ENCODE measurements at regions not wholly inside any gene's neighbourhood (a gene's known extent, or its start where the extent isn't known, plus 50 kb on each side); places are given as distances from the start of the nearest gene placed in this dataset.

DNA sequence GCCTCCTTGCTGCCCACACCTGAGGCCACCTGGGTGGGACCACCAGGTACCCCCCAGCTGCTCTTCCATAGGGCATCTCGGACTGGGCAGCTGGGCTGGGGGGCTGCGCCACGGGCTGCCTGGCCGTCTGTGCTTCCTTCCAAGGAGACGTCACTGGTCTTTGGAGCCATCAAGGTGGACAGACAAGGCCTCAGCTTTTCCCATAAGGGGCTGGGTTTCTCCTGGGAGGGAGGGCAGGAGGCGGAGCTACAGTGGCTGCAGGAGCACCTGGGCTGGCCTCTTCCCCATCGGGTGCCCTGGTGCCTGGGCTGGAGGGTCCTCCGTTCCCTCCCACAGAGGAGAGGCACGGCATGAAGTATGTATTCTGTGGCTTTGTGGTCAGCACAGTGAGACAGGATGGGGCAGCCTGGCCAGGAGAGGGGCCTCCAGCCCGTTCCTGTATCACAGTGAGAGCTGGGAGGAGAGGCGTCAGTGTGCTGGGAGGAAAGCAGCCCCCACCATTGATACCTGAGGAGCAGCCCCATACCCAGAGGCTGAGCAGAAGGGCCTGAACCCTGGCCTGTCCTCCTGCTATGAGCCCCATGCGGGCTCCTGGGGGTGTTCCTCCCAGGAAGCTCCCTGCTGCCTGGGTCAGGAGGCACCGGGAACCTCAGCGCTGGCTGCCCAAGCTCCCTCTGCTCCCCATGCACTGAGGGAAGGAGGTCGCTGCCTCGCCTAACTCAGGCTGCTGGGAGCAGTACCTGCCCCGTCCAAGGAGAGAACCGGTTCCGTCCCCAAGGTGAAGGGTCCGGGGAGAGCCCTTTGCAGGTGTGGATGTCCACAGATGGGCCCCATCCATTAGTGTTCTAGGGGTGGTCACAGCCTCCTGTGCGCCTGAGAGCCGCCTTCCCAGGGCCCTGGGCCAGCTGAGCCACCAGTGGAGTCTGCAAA lies 1075.0 kb downstream of the BRD1 start:
- DNase-seq (ENCODE audit: low spot score) (peak; percentile 34), FAIRE-seq (no peak)

DNA sequence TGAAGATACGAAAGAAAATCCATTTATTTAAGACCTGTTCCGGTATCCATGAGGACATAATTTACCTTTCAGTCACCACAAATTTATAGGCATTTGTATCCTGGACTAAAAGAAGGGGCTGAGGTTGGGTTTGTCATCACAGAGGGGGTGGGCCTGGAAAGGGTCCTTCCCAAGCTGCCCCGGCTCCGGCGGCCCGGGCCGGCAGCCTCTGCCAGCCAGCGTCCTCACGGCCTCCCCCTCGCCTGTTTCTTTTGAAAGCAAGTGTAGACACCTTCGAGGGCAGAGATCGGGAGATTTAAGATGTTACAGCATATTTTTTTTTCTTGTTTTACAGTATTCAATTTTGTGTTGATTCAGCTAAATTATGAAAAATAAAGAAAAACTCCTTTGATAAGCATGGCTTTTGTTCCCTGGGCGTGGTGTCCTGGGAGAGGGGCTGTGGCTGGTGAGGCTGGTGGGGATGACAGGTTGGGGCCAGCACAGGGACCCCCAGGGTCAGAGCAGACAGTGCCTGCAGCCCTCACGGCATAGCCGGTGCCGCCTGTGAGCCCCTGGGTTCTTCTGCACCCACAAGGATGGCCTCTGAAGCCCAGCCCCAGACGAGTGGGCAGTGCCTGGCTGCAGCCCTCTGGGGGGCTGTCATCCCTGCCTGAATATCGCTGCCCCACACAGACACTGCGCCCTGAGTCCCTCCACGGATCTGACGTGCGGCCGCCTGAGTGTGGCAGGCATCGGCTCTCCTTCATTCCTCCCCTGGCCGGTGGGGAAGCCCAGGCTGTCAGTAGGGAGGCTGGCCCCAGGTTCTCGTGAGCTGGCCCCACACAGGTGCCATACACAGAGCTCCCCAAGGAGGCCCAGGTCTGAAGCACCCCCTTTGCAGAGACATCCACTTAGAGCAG lies 1075.9 kb downstream of the BRD1 start:
- FAIRE-seq (no peak), DNase-seq (ENCODE audit: low spot score) (peak; percentile 2)

DNA sequence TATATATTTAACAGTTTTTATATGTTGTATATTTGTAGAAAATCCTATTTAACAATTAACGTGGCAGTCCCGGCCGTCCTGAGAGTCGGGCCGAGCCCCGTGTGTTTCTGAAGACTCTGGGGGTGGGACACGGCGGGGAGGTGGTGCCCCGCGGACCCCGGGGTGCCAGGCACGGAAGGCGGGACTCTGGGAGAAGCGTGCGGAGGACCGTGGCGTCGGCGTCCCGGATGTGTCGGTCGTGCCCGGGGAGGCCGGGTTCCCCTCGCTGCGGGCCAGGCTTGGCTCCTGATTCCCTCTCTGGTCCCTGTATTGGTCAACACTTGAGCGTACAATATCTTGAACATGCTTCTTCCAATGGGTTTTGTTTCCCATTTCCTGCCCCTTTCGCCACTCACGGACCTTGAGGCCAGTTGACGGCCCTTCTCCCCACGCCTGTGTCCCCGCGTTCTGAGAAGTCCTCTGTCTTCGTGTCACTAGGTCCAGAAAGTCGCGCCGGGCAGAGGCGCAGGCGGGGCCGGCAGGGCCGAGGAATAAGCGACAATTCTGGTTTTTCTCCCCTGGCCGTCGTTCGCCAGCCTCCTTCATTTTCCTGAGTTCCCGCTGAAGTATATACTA lies 1076.7 kb downstream of the BRD1 start:
- no peak for FAIRE-seq
- DNase-seq (ENCODE audit: low spot score), result no peak

DNA sequence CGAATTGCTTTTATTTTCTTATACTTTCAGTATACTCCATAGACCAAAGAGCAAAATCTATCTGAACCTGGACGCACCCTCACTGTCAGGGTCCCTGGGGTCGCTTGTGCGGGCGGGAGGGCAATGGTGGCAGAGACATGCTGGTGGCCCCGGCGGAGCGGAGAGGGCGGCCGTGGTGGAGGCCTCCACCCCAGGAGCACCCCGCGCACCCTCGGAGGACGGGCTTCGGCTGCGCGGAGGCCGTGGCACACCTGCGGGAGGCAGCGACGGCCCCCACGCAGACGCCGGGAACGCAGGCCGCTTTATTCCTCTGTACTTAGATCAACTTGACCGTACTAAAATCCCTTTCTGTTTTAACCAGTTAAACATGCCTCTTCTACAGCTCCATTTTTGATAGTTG lies 1077.4 kb downstream of the BRD1 start:
- FAIRE-seq, result no peak
- DNase-seq (ENCODE audit: low spot score), result no peak

DNA sequence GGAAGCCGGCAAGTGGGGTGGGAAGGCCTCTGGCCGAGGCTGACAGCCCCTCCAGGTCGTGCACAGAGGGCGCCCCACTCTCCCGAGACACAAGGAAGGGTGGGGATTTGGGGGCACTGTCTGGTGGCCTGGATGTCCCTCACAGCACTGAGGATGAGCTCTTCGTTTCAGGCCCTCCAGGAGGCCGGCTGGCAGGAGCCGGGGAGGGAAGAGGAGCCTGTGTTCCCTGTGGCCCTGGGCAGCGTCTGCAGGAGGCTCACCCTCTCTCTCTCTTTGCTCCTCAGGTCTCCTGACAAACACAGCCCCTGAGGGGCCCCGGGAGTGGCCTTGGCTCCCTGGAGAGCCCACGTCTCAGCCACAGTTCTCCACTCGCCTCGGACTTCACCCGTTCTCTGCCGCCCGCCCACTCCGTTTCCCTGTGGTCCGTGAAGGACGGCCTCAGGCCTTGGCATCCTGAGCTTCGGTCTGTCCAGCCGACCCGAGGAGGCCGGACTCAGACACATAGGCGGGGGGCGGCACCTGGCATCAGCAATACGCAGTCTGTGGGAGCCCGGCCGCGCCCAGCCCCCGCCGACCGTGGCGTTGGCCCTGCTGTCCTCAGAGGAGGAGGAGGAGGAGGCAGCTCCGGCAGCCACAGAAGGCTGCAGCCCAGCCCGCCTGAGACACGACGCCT lies 1078.0 kb downstream of the BRD1 start:
- DNase-seq (ENCODE audit: low spot score) (no peak), FAIRE-seq (no peak)

- FAIRE-seq (no peak), DNase-seq (ENCODE audit: low spot score) (no peak)
Observed at GRCh38 chr22:48748860-48749554, 1078.7 kb downstream of the BRD1 start.

- no peak for DNase-seq (ENCODE audit: low spot score)
- FAIRE-seq, result no peak
Observed at GRCh38 chr22:48748113-48748859, 1079.4 kb downstream of the BRD1 start.

- DNase-seq (ENCODE audit: low spot score) (no peak), FAIRE-seq (no peak)
Observed at GRCh38 chr22:48746789-48747425, 1080.8 kb downstream of the BRD1 start.

GRCh38 chr22:48745842-48746788 lies 1081.6 kb downstream of the BRD1 start:
- no peak for DNase-seq (ENCODE audit: low spot score)
- no peak for FAIRE-seq

GRCh38 chr22:48744967-48745841 lies 1082.5 kb downstream of the BRD1 start:
- DNase-seq (ENCODE audit: low spot score) (no peak), FAIRE-seq (peak; percentile 35)

GRCh38 chr22:48744283-48744641 lies 1083.4 kb downstream of the BRD1 start:
- DNase-seq (ENCODE audit: low spot score) (no peak), FAIRE-seq (no peak)

- no peak for DNase-seq (ENCODE audit: low spot score)
- no peak for FAIRE-seq
Observed at GRCh38 chr22:48743601-48744282, 1083.9 kb downstream of the BRD1 start.

GRCh38 chr22:48742556-48743343 lies 1084.9 kb downstream of the BRD1 start:
- DNase-seq (ENCODE audit: low spot score), result no peak
- FAIRE-seq, result no peak

- FAIRE-seq (no peak), DNase-seq (ENCODE audit: low spot score) (no peak)
Observed at GRCh38 chr22:48742191-48742555, 1085.5 kb downstream of the BRD1 start.

DNA sequence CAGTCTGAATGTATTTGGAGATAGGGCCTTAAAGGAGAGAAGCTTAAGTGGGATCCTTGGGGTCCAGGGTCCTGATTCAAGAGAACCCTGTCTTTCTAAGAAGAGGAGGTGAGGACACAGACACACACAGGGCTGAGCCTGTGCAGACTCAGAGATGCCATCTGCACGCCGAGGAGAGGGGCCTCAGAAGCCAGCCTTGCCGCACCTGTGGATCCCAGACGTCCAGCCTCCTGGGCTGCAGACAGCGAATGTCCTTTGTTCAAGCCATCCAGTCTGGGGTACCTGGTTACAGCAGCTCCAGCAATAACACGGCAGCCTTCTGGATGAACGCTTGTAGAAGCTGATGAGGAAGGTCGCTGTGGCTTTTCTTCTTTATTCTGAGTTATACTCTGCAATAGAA lies 1086.1 kb downstream of the BRD1 start:
- no peak for FAIRE-seq
- DNase-seq (ENCODE audit: low spot score), result no peak
